Right lobe of liver (tissue), 6 donors: ENCODE measurements at regions not wholly inside any gene's neighbourhood (a gene's known extent, or its start where the extent isn't known, plus 50 kb on each side); places are given as distances from the start of the nearest gene placed in this dataset.

Experiments used
- ATAC-seq, 4 donors: fragments of 200-7000 bp; cut with Tn5 transposase; one replicate each; pipeline ENCODE4 v1.9.1; 2020; ENCODE audit warnings: mild to moderate bottlenecking in 4 of 4, moderate library complexity in 4 of 4
- DNase-seq, 3 donors: peaks; one replicate each; pipeline ENCODE4 v3.0.0-alpha.2; 2020
- H3K27ac ChIP-seq, 3 donors: fragments of 200-600 bp; one replicate each; pipeline ENCODE4 v1.8.0; 2022
- H3K27me3 ChIP-seq, 2 donors: fragments of 200-600 bp; one replicate each; pipeline ENCODE4 v1.8.0; 2022
- H3K36me3 ChIP-seq, 4 donors: fragments of 200-600 bp; sonication (generic) in 1 of 4; one replicate each; pipeline versions ENCODE4 v1.5.1 to v1.8.0; 2017 to 2022; ENCODE audit warnings: control low read depth in 1 of 4
- H3K4me1 ChIP-seq, 4 donors: fragments of 200-600 bp; sonication (generic) in 1 of 4; one replicate each; pipeline versions ENCODE4 v1.5.1 to v1.8.0; 2017 to 2022; ENCODE audit warnings: control low read depth in 1 of 4
- H3K4me3 ChIP-seq, 3 donors: fragments of 200-600 bp; one replicate each; pipeline ENCODE4 v1.8.0; 2022
- H3K9me3 ChIP-seq, 4 donors: fragments of 200-600 bp; sonication (generic) in 1 of 4; one replicate each; pipeline versions ENCODE4 v1.5.1 to v1.8.0; 2017 to 2022; ENCODE audit warnings: control low read depth in 1 of 4
- POLR2A ChIP-seq: fragments of 450-650 bp; IDR thresholded peaks from one replicate; pipeline ENCODE4 v1.6.1; 2017; ENCODE audit warnings: antibody characterized with exemption, mild to moderate bottlenecking
- WGBS: methylation state at CpG from one replicate; pipeline ENCODE4 v1.1.6; 2018; ENCODE audit warnings: low coverage, low lambda C conversion rate; ENCODE audit not compliant: insufficient coverage; ENCODE audit errors: missing lambda C conversion rate; 5-methylcytosine and 5-hydroxymethylcytosine counted together
- intact Hi-C, 2 donors: fragments of 100-400 bp; cut with DNase I; formaldehyde crosslinking; loops; one replicate each; pipeline versions ENCODE4 v1.11.2 to v1.14.1; 2022
- TF ChIP-seq, protein P1 (sequence below), 4 donors: fragments of 200-600 bp in 3 of 4; fragments of 450-650 bp in 1 of 4; IDR thresholded peaks; one replicate each; pipeline versions ENCODE4 v1.5.1 to v1.8.0; 2016 to 2022; ENCODE audit warnings: antibody characterized with exemption in 4 of 4, mild to moderate bottlenecking in 2 of 4
- donor health status: DM: no; HTN: yes; CAD: no.
- donor health status: DM: no; HTN: no; CAD: no.
- donor health status: DM: no; HTN: no; CAD: no.
- donor health status: DM: no; HTN: yes; CAD: no.
- donor health status: DM: no; HTN: yes; CAD: no.

DNA sequence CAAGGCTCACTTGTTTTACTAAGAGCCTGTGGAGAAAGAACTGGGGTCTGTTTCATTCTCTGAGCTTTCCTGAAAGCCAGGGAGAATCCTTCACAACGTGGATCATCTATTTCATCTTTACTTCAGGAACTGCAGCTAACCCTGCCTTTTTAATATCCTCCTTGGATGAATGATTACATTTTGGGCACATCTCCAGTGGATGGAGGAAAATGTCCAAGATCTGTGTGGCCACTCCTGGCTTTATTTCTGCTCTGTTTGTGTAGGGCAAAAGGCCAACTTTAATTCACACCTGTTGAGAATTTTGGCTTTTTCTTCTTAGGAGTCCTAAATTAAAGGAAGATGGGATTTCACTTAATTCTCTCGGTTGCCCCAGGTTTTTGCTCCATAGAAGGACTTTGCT lies 69.5 kb upstream of the CACNA1E start:
- TF ChIP-seq, protein P1, sequence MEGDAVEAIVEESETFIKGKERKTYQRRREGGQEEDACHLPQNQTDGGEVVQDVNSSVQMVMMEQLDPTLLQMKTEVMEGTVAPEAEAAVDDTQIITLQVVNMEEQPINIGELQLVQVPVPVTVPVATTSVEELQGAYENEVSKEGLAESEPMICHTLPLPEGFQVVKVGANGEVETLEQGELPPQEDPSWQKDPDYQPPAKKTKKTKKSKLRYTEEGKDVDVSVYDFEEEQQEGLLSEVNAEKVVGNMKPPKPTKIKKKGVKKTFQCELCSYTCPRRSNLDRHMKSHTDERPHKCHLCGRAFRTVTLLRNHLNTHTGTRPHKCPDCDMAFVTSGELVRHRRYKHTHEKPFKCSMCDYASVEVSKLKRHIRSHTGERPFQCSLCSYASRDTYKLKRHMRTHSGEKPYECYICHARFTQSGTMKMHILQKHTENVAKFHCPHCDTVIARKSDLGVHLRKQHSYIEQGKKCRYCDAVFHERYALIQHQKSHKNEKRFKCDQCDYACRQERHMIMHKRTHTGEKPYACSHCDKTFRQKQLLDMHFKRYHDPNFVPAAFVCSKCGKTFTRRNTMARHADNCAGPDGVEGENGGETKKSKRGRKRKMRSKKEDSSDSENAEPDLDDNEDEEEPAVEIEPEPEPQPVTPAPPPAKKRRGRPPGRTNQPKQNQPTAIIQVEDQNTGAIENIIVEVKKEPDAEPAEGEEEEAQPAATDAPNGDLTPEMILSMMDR (IDR thresholded peaks at IDR 0.05): no peak
- no peak for TF ChIP-seq POLR2A
- 56% methylated on average over 2 of the region's 2 CpGs for WGBS

DNA sequence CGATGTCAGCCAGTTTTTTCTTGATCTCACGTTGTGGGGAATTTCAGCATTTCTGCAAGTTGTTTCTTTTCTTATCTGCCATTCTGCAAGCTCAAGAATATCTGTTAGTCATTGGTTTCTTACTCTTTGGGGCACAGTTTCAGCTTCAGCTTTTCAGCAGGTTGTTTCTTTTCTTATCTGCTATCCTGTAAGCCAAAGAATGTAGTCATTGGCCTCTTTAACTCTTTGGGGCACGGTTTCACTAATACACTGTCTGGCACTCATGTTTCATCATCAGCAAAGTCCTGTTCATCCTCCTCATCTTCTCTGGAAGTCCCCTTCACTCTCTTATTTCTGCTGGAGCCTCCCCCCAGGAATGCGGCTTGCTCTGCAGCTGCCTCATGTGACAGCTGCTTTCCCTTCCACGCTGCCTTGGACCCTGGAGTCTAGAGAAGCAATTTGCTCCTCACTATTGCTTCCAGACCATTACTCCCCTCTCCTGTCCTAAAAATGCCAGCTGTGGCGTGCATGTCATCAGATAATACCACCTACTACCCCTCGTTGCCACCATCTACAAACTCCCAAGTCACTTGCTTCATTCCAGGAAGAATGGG lies 67.0 kb upstream of the CACNA1E start:
- Histone ChIP-seq H3K27ac (no peak overlapping the region), H3K27me3 (no peaks in the 10 kb centered on the region)

More for the DNA sequence above, 69.5 kb upstream of the CACNA1E start:
- Histone ChIP-seq H3K4me1 (no peaks in the 10 kb centered on the region), H3K27ac (no peak overlapping the region), H3K4me3 (no peak overlapping the region), H3K36me3 (no peaks in the 10 kb centered on the region), H3K9me3 (no peaks in the 10 kb centered on the region), H3K27me3 (no peaks in the 10 kb centered on the region)
- ATAC-seq: no peak
- no peak for DNase-seq
- intact Hi-C loops: no loop called here

DNA sequence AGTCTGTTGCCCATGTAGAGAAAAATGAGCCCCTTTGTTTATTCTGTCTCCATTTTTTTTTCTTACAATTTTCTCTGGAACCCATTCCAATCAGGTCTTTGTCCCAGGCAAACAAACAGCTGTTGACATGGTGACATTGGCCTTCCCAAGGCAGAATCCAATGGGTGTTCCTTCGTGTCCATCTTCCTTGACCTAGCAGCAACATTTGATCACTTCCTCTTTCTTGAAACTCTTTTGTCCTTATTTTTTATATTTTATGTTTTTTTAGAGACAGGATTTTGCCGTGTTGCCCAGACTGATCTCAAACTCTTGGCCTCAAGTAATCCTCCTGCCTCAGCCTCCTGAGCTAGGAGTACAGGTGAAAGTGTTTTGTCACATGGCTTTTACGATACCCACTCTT lies 65.4 kb upstream of the CACNA1E start:
- Histone ChIP-seq H3K4me1 (no peaks in the 10 kb centered on the region), H3K27ac (no peak overlapping the region), H3K4me3 (no peak overlapping the region), H3K27me3 (no peaks in the 10 kb centered on the region), H3K36me3 (no peaks in the 10 kb centered on the region), H3K9me3 (no peaks in the 10 kb centered on the region)
- no peak for ATAC-seq
- DNase-seq: no peak
- WGBS: 44% methylated on average over 3 of the region's 3 CpGs
- TF ChIP-seq POLR2A: no peak
- TF ChIP-seq, protein P1 (IDR thresholded peaks at IDR 0.05): no peak
- intact Hi-C loops: no loop called here

More for the DNA sequence above, 67.0 kb upstream of the CACNA1E start:
- intact Hi-C loops: no loop called here
- Histone ChIP-seq H3K9me3 (no peaks in the 10 kb centered on the region), H3K4me1 (no peaks in the 10 kb centered on the region), H3K36me3 (no peaks in the 10 kb centered on the region), H3K4me3 (no peak overlapping the region)
- DNase-seq (no peak), ATAC-seq (no peak)
- WGBS: 38% methylated on average over 7 of the region's 7 CpGs
- TF ChIP-seq POLR2A: no peak
- TF ChIP-seq, protein P1 (IDR thresholded peaks at IDR 0.05): no peak

DNA sequence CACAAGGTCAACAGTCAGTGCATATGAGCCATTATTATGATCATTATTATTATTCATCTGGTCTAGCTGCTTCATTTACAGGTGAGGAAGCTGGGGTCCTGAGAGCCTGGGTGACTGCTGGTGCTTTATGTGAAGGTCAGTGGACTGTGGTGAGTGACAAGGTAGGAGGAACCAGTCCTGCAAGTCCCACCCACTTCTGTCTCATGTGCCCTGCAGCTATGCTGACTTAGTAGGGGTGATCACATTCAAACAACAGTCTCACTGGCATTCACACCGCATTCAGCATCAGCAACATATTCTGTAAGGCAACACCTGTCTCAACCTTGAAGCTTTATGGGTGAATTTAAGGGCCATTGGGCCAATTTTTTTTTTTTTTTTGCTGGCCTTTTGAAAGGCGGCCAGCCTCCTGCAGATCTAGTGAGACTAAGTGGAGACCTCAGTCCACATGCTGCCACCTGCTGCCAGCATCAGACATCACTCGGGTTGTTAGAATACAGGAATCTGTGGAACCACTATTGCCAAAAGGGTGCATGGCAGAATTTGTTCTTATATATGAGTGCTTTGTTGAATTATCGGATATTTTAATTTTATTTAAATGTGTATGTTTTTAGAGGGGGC lies 59.9 kb upstream of the CACNA1E start:
- Histone ChIP-seq H3K36me3 (no peaks in the 10 kb centered on the region), H3K4me1 (no peaks in the 10 kb centered on the region), H3K27me3 (no peaks in the 10 kb centered on the region), H3K9me3 (no peaks in the 10 kb centered on the region), H3K27ac (no peak overlapping the region), H3K4me3 (no peak overlapping the region)
- no peak for TF ChIP-seq POLR2A
- TF ChIP-seq, protein P1 (IDR thresholded peaks at IDR 0.05): peak; percentile 13 to 48 (median 34)
- DNase-seq (peak in 1 of 3 donors; percentile 39), ATAC-seq (peak; percentile 51 to 79 (median 62))
- 24% methylated on average over 4 of the region's 4 CpGs for WGBS
- intact Hi-C loops: no loop called here
